ENCODE measurements at regions not wholly inside any gene's neighbourhood (a gene's known extent, or its start where the extent isn't known, plus 50 kb on each side); places are given as distances from the start of the nearest gene placed in this dataset.

GRCh38 chr18:2178036-2178435 is 393.3 kb downstream of the METTL4 start:
- no peak for TF ChIP-seq FOXM1 (IDR thresholded peaks at IDR 0.05; ENCODE audit: borderline replicate concordance)
- TF ChIP-seq NFRKB (IDR thresholded peaks at IDR 0.05), result no peak
- TF ChIP-seq FOXA1 (IDR thresholded peaks at IDR 0.05), result no peak
- TF ChIP-seq TARDBP (IDR thresholded peaks at IDR 0.05), result no peak
- TF ChIP-seq SUZ12 (IDR thresholded peaks at IDR 0.05), result no peak

All from HEK293T (cell line).